IMR-90 (cell line): ENCODE measurements at regions not wholly inside any gene's neighbourhood (a gene's known extent, or its start where the extent isn't known, plus 50 kb on each side); places are given as distances from the start of the nearest gene placed in this dataset.

ENCODE experiments used
- ATAC-seq: fragments of 200-7000 bp; cut with Tn5 transposase; 2 replicates; pipeline ENCODE4 v1.9.1; 2020; ENCODE audit warnings: low read depth, mild to moderate bottlenecking, moderate library complexity
- BruUV-seq: library from RNA; stranded (reverse); fragments of 400-500 nt; replicated peaks from 2 replicates; lab custom pipeline; 2021; lab: Mats Ljungman, UMichigan
- CTCF ChIA-PET: fragments of 300-600 bp; formaldehyde crosslinking; extraction: SDS; loops from one replicate; lab custom pipeline; 2021; ENCODE audit warnings: antibody characterized with exemption; lab: Yijun Ruan, JAX
- POLR2A ChIA-PET: fragments of 300-600 bp; sonication (Branson Sonifier 250); formaldehyde crosslinking; loops from one replicate; lab custom pipeline; 2022; ENCODE audit warnings: antibody characterized with exemption; ENCODE audit not compliant: unreplicated experiment; lab: Charles Lee
- DNase-seq: peaks from one replicate; pipeline ENCODE4 v3.0.0; 2013
- H2AFZ ChIP-seq: replicated peaks from 2 replicates; pipeline ENCODE3; 2013; ENCODE audit warnings: low read length, mild to moderate bottlenecking; ENCODE audit not compliant: poor library complexity
- H2AK5ac ChIP-seq: 2 replicates; pipeline ENCODE4 v1.6.1; 2013; ENCODE audit warnings: low read depth, low read length, inconsistent platforms
- H2AK9ac ChIP-seq: replicated peaks from 2 replicates; pipeline ENCODE3; 2013; ENCODE audit warnings: mild to moderate bottlenecking, low read depth, low read length, moderate library complexity; ENCODE audit not compliant: poor library complexity
- H2BK120ac ChIP-seq: 2 replicates; pipeline ENCODE4 v1.6.1; 2013; ENCODE audit warnings: low read depth, low read length, inconsistent platforms
- H2BK15ac ChIP-seq: 3 replicates; pipeline ENCODE4 v1.6.1; 2013; ENCODE audit warnings: low read depth, low read length, inconsistent platforms
- H2BK20ac ChIP-seq: 2 replicates; pipeline ENCODE4 v1.6.1; 2013; ENCODE audit warnings: low read depth, mild to moderate bottlenecking, inconsistent platforms, low read length, moderate library complexity
- H2BK5ac ChIP-seq: 2 replicates; pipeline ENCODE4 v1.6.1; 2013; ENCODE audit warnings: mild to moderate bottlenecking, low read depth, low read length, inconsistent platforms; ENCODE audit not compliant: poor library complexity, severe bottlenecking
- H3K14ac ChIP-seq: replicated peaks from 2 replicates; pipeline ENCODE4 v1.6.1; 2013; ENCODE audit warnings: low read depth, low read length, inconsistent platforms
- H3K18ac ChIP-seq: 2 replicates; pipeline ENCODE4 v1.6.1; 2013; ENCODE audit warnings: low read depth, low read length, control low read depth
- H3K23ac ChIP-seq: 2 replicates; pipeline ENCODE4 v1.6.1; 2013; ENCODE audit warnings: low read depth, low read length, inconsistent platforms
- H3K27ac ChIP-seq: 2 replicates; pipeline ENCODE4 v1.5.1; 2013; ENCODE audit warnings: mild to moderate bottlenecking, control low read depth, low read length; ENCODE audit not compliant: insufficient read depth
- H3K27me3 ChIP-seq: 2 replicates; pipeline ENCODE4 v1.6.1; 2013; ENCODE audit warnings: low read length; ENCODE audit not compliant: control insufficient read depth, insufficient read depth
- H3K36me3 ChIP-seq: 2 replicates; pipeline ENCODE4 v1.6.1; 2013; ENCODE audit warnings: low read length, mixed read lengths; ENCODE audit not compliant: control insufficient read depth, insufficient read depth
- H3K4ac ChIP-seq: 2 replicates; pipeline ENCODE4 v1.6.1; 2013; ENCODE audit warnings: low read depth, low read length, inconsistent platforms
- H3K4me1 ChIP-seq: 2 replicates; pipeline ENCODE4 v1.6.1; 2013; ENCODE audit warnings: low read length, mixed read lengths; ENCODE audit not compliant: control insufficient read depth, insufficient read depth
- H3K4me2 ChIP-seq: 2 replicates; pipeline ENCODE4 v1.6.1; 2013; ENCODE audit warnings: low read depth, mild to moderate bottlenecking, control low read depth, low read length, moderate library complexity
- H3K4me3 ChIP-seq: 2 replicates; pipeline ENCODE4 v1.5.1; 2013; ENCODE audit warnings: low read depth, mild to moderate bottlenecking, control low read depth, low read length, moderate library complexity; ENCODE audit not compliant: insufficient read depth
- H3K56ac ChIP-seq: 2 replicates; pipeline ENCODE4 v1.6.1; 2013; ENCODE audit warnings: low read length, inconsistent platforms; ENCODE audit not compliant: insufficient read depth; ENCODE audit errors: extremely low read depth
- H3K79me1 ChIP-seq, 2 experiments: 2 replicates each; pipeline ENCODE4 v1.6.1; 2013; ENCODE audit warnings: low read length in 2 of 2, inconsistent platforms in 1 of 2, low read depth in 1 of 2
- H3K9ac ChIP-seq: 2 replicates; pipeline ENCODE4 v1.6.1; 2013; ENCODE audit warnings: low read depth, low read length, control low read depth
- H3K9me1 ChIP-seq: 2 replicates; pipeline ENCODE4 v1.6.1; 2013; ENCODE audit warnings: low read length, inconsistent platforms; ENCODE audit not compliant: insufficient read depth
- H3K9me3 ChIP-seq: 2 replicates; pipeline ENCODE4 v1.6.1; 2013; ENCODE audit warnings: low read length; ENCODE audit not compliant: control insufficient read depth, insufficient read depth
- H4K20me1 ChIP-seq: 2 replicates; pipeline ENCODE4 v1.6.1; 2013; ENCODE audit warnings: low read length, inconsistent platforms; ENCODE audit not compliant: insufficient read depth
- H4K5ac ChIP-seq: 2 replicates; pipeline ENCODE4 v1.6.1; 2013; ENCODE audit warnings: mild to moderate bottlenecking, low read depth, low read length, control low read depth
- H4K8ac ChIP-seq, 2 experiments: 2 replicates each; pipeline ENCODE4 v1.6.1; 2013; ENCODE audit warnings: low read depth in 2 of 2, low read length in 2 of 2, control low read depth in 1 of 2, inconsistent platforms in 1 of 2
- H4K91ac ChIP-seq: 2 replicates; pipeline ENCODE4 v1.6.1; 2013; ENCODE audit warnings: low read depth, low read length, inconsistent platforms; ENCODE audit not compliant: insufficient read depth
- BHLHE40 ChIP-seq: fragments of 150-350 bp; IDR thresholded peaks from 2 replicates; pipeline ENCODE4 v1.6.1; 2016; ENCODE audit warnings: mild to moderate bottlenecking, low read depth, low read length
- CEBPB ChIP-seq: IDR thresholded peaks from 2 replicates; pipeline ENCODE4 v1.6.1; 2012; ENCODE audit warnings: low read depth, low read length, improper control_type of control experiment
- CHD1 ChIP-seq: IDR thresholded peaks from 2 replicates; pipeline ENCODE4 v1.6.1; 2012; ENCODE audit warnings: low read depth, low read length, improper control_type of control experiment
- CTCF ChIP-seq: conservative IDR thresholded peaks from 2 replicates; pipeline ENCODE4 v1.5.1; 2012; ENCODE audit warnings: mild to moderate bottlenecking, low read depth, low read length, improper control_type of control experiment
- ELK1 ChIP-seq: fragments of 150-350 bp; IDR thresholded peaks from 2 replicates; pipeline ENCODE4 v1.6.1; 2016; ENCODE audit warnings: low read depth, mild to moderate bottlenecking, low read length, moderate library complexity, borderline replicate concordance
- FOS ChIP-seq: fragments of 150-350 bp; IDR thresholded peaks from 2 replicates; pipeline ENCODE4 v1.6.1; 2016; ENCODE audit warnings: low read depth, low read length
- MAFK ChIP-seq: IDR thresholded peaks from 2 replicates; pipeline ENCODE4 v1.6.1; 2012; ENCODE audit warnings: low read depth, low read length, improper control_type of control experiment
- MAZ ChIP-seq: IDR thresholded peaks from 2 replicates; pipeline ENCODE4 v1.6.1; 2012; ENCODE audit warnings: low read depth, mild to moderate bottlenecking, low read length, improper control_type of control experiment, moderate library complexity, borderline replicate concordance
- MXI1 ChIP-seq: IDR thresholded peaks from 2 replicates; pipeline ENCODE4 v1.6.1; 2012; ENCODE audit warnings: low read depth, mild to moderate bottlenecking, low read length, moderate library complexity, borderline replicate concordance
- NFE2L2 ChIP-seq: fragments of 150-350 bp; IDR thresholded peaks from 2 replicates; pipeline ENCODE4 v1.6.1; 2016; ENCODE audit warnings: low read depth, mild to moderate bottlenecking, low read length
- POLR2A ChIP-seq: IDR thresholded peaks from 2 replicates; pipeline ENCODE4 v1.6.1; 2012; ENCODE audit warnings: mild to moderate bottlenecking, low read depth, low read length
- RAD21 ChIP-seq: IDR thresholded peaks from 2 replicates; pipeline ENCODE4 v1.6.1; 2012; ENCODE audit warnings: low read length, improper control_type of control experiment
- RCOR1 ChIP-seq: IDR thresholded peaks from 2 replicates; pipeline ENCODE4 v1.6.1; 2012; ENCODE audit warnings: mild to moderate bottlenecking, low read length, improper control_type of control experiment; ENCODE audit not compliant: insufficient replicate concordance
- RFX5 ChIP-seq: IDR thresholded peaks from 2 replicates; pipeline ENCODE4 v1.8.0; 2012; ENCODE audit warnings: low read depth, mild to moderate bottlenecking, low read length, moderate library complexity
- SMC3 ChIP-seq: fragments of 150-350 bp; IDR thresholded peaks from 2 replicates; pipeline ENCODE4 v1.6.1; 2016; ENCODE audit warnings: low read depth, mild to moderate bottlenecking, antibody characterized with exemption, low read length, moderate library complexity
- WGBS, 2 experiments: methylation state at CpG; one replicate each; pipeline versions ENCODE4 v1.1.5 to v1.1.7; 2013; ENCODE audit warnings: missing lambda C conversion rate in 2 of 2; ENCODE audit not compliant: insufficient read length in 1 of 2; ENCODE audit errors: extremely low coverage in 2 of 2; 5-methylcytosine and 5-hydroxymethylcytosine counted together
- dilution Hi-C: fragments of 300-500 bp; cut with HindIII; formaldehyde crosslinking; loops from one replicate; pipeline ENCODE4 v1.14.3; 2018; ENCODE audit warnings: low sequenced_read_pairs; ENCODE audit not compliant: unreplicated experiment
- in situ Hi-C: fragments of 300-500 bp; cut with MboI; formaldehyde crosslinking; loops from 3 replicates; pipeline ENCODE4 v1.14.3; 2019; ENCODE audit warnings: low sequenced_read_pairs, inconsistent platforms, mixed read lengths
- intact Hi-C: fragments of 100-400 bp; cut with micrococcal nuclease; formaldehyde crosslinking; loops from 2 replicates; pipeline ENCODE4 v1.10.0; 2022

DNA sequence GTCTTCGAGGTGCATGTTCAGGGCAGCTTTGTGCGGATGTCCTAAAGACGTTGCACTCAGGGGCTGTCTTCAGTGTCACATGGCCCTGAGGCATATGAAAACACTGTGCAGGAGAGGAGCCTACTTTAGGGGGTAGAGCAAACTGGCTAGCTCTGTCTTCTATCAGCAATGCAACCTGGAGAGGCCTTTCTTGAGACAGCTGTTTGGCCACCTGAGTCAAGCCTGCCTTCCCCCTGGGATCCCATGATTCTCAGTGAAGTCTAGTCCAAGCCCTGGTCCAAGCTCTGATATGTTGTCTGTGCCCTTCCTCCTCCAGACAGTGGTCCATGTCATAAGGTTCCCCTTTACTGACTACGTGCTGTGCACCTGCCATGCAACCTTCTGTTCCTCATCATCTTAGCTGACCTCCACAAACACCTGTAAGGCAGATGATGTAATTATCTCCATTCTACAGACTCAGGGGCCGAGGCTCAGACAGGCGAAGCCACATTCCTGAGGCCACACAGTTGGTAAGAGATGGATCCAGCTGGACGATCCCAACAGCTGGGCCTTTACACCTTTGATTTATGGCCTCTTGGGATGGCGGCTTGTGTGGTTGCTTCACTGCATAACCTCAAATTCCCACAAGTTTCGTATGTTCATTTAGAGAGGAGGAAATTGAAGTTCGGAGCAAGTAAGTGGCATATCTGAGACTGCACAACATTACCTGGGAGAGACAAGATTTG lies 109.9 kb downstream of the COPS8 start:
- Histone ChIP-seq H2BK5ac (peak overlapping the region; percentile 98), H3K9ac (peak overlapping the region; percentile 48), H3K56ac (peak overlapping the region; percentile 82; the same call in 1 of the 2 replicates), H3K23ac (peak overlapping the region; percentile 99), H3K79me1 (peaks cover 3 to 25% of the 10 kb centered on the region in 2 experiments; a peak in 2 of 4 replicates), H3K27ac (peak overlapping the region; percentile 98), H2AFZ (peak overlapping the region; percentile 46), H3K9me1 (peaks cover 23% of the 10 kb centered on the region), H2BK120ac (peak overlapping the region; percentile 93), H4K91ac (peak overlapping the region; percentile 99), H2BK20ac (peak overlapping the region; percentile 98), H2BK15ac (peak overlapping the region; percentile 96), H3K36me3 (no peaks in the 10 kb centered on the region), H3K4me2 (no peak overlapping the region), H3K4me3 (no peak overlapping the region), H3K9me3 (no peaks in the 10 kb centered on the region), H4K20me1 (no peaks in the 10 kb centered on the region), H2AK5ac (peak overlapping the region; percentile 95), H3K4me1 (peaks cover 46% of the 10 kb centered on the region), H3K27me3 (no peaks in the 10 kb centered on the region), H2AK9ac (peak overlapping the region; percentile 94), H4K8ac (peak overlapping the region; percentile 93 to 96), H3K18ac (peak overlapping the region; percentile 85), H3K14ac (peak overlapping the region; percentile 97), H4K5ac (peak overlapping the region; percentile 60), H3K4ac (peak overlapping the region; percentile 100)
- ChIA-PET CTCF (interaction anchor here (0.5 to 2.2 kb wide), 4 partner anchors 10 to 317 kb away, joined by 3 to 9 read pairs (median 4); no protein-coding TSS in a partner anchor), POLR2A (interaction anchor here (1.1 to 1.4 kb wide), 5 partner anchors 9 to 219 kb away, joined by 3 to 10 read pairs (median 5); partner anchors contain the start of gene COL6A3)
- WGBS, 2 experiments = 92% methylated on average over 2 of the region's 10 CpGs; no CpG with 5 or more reads in 1 of the 2 experiments
- no TSS peak for BruUV-seq
- ATAC-seq (no peak), DNase-seq (no peak)
- in situ Hi-C loops (no loop called here), intact Hi-C loops (no loop called here), dilution Hi-C loops (no loop called here)
- no peak for TF ChIP-seq RAD21
- no peak for TF ChIP-seq BHLHE40
- TF ChIP-seq POLR2A = no peak
- no peak for TF ChIP-seq FOS
- TF ChIP-seq MAZ = no peak
- no peak for TF ChIP-seq CEBPB
- TF ChIP-seq MAFK = no peak
- TF ChIP-seq ELK1 = no peak
- no peak for TF ChIP-seq NFE2L2
- TF ChIP-seq MXI1 = no peak
- no peak for TF ChIP-seq CTCF
- TF ChIP-seq RFX5 = no peak
- no peak for TF ChIP-seq CHD1
- TF ChIP-seq SMC3 = no peak
- no peak for TF ChIP-seq RCOR1
